Adipose tissue (tissue), 3 donors: ENCODE measurements at regions not wholly inside any gene's neighbourhood (a gene's known extent, or its start where the extent isn't known, plus 50 kb on each side); places are given as distances from the start of the nearest gene placed in this dataset.
"Not testable (repeated sequence)": the region's sequence is repeated elsewhere in the genome, so short reads cannot be mapped to it uniquely, and the experiment has no call there.

Source experiments
- H3K27ac ChIP-seq: one replicate; pipeline ENCODE4 v1.5.1; 2013; ENCODE audit warnings: low read depth, low read length
- WGBS, 3 donors: extraction: QIAGEN DNeasy Blood & Tissue Kit; methylation state at CpG; one replicate each; pipeline ENCODE4 v1.1.7; 2013; 5-methylcytosine and 5-hydroxymethylcytosine counted together
- donor health status: healthy with polysubstance abuse.
- donor health status: Bipolar disorder and iron deficiency.
- donor health status: healthy.

DNA sequence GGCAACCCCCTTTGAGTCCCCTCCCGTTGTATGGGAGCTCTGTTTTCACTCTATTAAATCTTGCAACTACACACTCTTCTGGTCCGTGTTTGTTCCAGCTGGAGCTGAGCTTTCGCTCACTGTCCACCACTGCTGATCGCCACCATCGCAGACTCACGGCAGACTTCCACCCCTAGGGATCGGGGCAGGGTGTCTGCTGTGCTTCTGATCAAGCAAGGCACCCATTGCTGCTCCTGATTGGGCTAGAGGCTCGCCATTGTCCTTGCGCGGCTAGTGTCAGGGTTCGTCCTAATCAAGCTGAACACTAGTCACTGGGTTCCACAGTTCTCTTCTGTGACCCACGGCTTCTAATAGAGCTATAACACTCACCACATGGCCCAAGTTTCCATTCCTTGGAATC lies 442.8 kb downstream of the SLITRK1 start:
- WGBS, 3 donors = 88 to 92% (median 90%) methylated on average over 12 of the region's 12 CpGs
- not testable (repeated sequence) for H3K27ac ChIP-seq

DNA sequence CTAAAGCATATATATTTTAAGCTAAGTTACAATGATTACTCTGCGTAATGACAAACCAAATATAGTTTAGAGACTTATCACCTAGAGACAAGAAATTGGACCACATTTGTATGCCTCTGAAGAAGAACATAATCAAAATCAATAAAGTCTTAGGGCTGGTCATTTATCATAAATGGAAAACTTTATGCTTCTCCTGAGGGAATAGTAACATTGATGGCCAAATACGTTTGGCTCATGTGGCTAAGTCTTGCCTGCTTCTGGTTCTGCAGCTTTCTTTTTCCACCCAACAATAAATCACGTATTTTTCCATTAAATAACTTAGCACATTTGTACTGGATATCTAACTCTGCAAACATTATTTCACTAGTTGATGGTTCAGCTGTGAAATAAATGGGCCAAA lies 458.4 kb downstream of the SLITRK1 start:
- WGBS, 3 donors = 53 to 66% (median 58%) methylated on average over 3 of the region's 3 CpGs
- no peak overlapping the region for H3K27ac ChIP-seq

GRCh38 chr13:83423381-83423780 lies 458.9 kb downstream of the SLITRK1 start:
- 77 to 87% (median 78%) methylated on average over 2 of the region's 2 CpGs for WGBS, 3 donors
- H3K27ac ChIP-seq = no peak overlapping the region

- no peak overlapping the region for H3K27ac ChIP-seq
- WGBS, 3 donors = 75 to 85% (median 84%) methylated on average over 4 of the region's 4 CpGs
These were observed 467.9 kb downstream of the SLITRK1 start for GRCh38 chr13:83414393-83414792.

GRCh38 chr13:83386609-83387008 lies 495.7 kb downstream of the SLITRK1 start:
- 87 to 91% (median 88%) methylated on average over 1 of the region's 1 CpG for WGBS, 3 donors
- no peak overlapping the region for H3K27ac ChIP-seq

DNA sequence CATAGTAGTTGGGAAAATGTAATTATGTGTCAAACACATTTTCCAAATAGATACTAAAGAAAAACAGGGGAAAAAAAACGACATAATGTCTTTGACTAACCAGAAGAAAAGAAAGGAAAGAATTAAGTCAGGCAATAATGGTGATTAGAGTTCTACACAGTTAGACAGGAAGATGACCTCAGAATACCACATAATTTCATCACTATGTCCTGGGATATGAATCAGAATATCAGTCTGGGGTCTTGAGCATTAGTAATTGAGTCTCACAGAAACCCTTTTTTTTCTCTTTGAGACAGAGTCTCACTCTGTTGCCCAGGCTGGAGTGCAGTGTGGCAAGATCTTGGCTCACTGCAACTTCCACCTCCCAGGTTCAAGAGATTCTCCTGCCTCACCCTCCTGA lies 503.4 kb downstream of the SLITRK1 start:
- H3K27ac ChIP-seq = no peak overlapping the region
- 45 to 59% (median 49%) methylated on average over 1 of the region's 1 CpG for WGBS, 3 donors

GRCh38 chr13:83377491-83377890 lies 504.8 kb downstream of the SLITRK1 start:
- 42 to 80% (median 65%) methylated on average over 1 of the region's 1 CpG for WGBS, 3 donors
- no peak overlapping the region for H3K27ac ChIP-seq

DNA sequence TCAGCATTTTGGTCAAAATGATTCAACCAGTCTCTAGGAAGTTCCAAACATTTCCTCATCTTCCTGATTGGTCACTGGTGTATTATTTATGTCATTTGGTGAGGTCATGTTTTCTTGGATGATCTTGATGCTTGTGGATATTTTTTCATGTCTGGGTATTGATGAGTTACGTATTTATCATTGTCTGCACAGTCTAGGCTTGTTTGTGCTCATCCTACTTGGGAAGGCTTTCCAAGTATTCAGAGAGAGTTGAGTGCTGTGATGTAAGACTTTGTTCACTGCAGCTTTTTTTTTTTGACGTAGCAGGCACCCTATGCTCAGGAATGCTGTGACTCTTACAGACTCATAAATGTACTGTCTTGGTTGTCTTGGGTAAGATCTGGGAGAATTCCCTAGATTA lies 509.5 kb downstream of the SLITRK1 start:
- H3K27ac ChIP-seq = no peak overlapping the region
- WGBS, 3 donors = 41 to 70% (median 62%) methylated on average over 2 of the region's 2 CpGs

DNA sequence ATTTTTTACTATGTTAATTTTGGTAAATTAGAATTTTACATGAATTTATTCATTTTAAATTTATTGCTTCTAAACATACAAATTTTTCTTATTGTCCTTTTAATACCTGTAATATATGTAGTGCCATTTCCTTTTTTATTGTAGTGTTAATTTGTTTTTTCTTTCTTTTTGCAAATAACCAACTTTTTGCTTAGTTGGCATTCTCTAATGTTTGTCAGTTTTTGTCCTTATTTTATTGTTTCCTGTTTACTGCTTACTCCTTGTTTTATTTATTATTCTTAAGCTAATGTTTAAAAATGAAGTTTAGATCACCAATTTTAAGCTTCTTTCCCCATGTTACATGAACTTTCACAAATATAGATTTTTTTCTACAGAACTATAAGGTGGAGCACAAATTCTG lies 516.6 kb downstream of the SLITRK1 start:
- no peak overlapping the region for H3K27ac ChIP-seq

- no peak overlapping the region for H3K27ac ChIP-seq
- 87 to 98% (median 94%) methylated on average over 1 of the region's 1 CpG for WGBS, 3 donors
These were observed 527.2 kb downstream of the SLITRK1 start for GRCh38 chr13:83355041-83355440.

DNA sequence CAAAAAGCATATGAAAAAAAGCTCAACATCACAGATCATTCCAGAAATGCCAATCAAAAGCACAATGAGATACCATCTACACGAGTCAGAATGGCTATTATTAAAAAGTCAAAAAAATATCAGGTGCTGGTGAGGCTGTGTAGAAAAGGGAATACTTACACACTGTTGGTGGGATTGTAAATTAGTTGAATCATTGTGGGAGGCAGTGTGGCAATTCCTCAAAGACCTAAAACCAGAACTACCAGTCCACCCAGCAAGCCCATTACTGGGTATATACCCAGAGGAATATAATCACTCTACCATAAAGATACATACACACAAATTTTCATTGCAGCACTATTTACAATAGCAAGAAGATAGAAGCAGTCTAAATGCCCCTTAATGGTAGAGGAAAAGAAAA lies 529.9 kb downstream of the SLITRK1 start:
- no peak overlapping the region for H3K27ac ChIP-seq
- 63 to 74% (median 67%) methylated on average over 1 of the region's 1 CpG for WGBS, 3 donors

- no peak overlapping the region for H3K27ac ChIP-seq
- WGBS, 3 donors = 81 to 91% (median 90%) methylated on average over 2 of the region's 2 CpGs
These were observed 531.7 kb downstream of the SLITRK1 start for GRCh38 chr13:83350569-83350968.

DNA sequence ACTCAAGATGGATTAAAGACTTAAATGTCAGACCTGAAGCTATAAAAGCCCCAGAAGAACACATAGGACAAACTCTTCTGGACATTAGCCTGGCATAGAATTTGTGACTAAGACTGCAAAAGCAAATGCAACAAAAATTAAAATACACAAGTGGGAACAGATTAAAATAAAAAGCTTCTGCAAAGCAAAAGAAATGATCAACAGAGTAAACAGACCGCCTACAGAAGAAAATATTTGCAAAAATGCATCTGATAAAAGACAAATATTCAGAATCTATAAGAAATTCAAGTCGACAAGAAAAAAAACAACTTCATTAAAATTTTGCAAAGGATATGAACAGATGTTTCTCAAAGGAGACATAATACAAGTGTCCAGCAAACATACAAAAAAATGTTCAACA lies 537.8 kb downstream of the SLITRK1 start:
- WGBS, 3 donors = 81 to 85% (median 83%) methylated on average over 2 of the region's 2 CpGs
- no peak overlapping the region for H3K27ac ChIP-seq

DNA sequence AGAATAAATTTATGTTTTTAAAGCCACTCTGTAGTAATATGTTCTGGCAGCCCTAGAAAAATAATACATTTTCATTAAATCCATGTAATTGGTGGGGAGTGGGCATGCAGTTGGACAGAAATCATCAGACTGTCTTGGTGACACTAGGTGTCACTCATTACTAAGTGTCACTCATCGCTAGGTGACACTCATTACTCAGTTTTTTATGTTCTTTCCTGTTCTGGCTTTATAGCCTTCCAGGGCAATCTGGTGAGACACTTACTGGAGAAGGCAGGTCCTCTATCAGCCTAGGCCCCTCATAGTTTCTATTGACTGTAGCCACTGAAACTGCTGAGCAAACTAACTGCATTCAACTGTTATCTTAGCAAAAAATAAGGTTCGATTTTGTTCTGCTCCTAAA lies 542.1 kb downstream of the SLITRK1 start:
- WGBS, 3 donors = 64 to 78% (median 66%) methylated on average over 2 of the region's 2 CpGs
- no peak overlapping the region for H3K27ac ChIP-seq

DNA sequence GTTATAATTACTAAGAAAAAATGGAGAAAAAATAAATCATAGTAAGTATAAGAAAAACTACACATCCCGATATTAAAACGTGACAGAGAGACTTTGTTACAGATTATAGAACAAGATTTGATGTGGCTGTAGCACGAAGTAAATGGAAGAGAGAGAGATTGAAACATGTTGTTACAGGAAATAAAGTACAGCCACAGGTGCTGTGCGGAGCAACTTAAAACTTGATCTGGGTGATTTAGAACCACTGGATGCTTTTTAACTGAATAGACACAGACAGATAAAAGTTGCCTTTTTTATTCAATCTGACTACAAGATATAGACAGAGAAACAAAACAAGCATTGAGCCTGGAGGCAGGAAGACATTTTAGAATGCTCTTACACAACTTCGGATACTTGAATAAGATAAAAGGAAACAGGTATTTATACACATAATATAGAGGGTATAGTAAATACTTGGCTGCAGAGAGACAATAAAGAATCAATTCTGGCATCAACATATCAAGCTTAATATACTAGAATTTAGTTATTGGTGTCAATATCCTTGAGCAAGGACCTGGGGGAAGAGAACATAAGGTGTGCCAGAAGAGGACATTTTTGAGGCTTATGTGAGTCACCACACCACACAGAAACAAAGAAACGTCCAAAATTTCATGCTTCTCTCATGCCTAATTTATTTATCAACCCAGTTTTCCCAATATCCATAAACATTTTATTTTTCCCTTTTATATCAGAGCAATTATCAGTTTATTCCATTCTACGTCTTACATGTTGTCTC lies 548.5 kb downstream of the SLITRK1 start:
- 72 to 76% (median 76%) methylated on average over 7 of the region's 7 CpGs for WGBS, 3 donors

DNA sequence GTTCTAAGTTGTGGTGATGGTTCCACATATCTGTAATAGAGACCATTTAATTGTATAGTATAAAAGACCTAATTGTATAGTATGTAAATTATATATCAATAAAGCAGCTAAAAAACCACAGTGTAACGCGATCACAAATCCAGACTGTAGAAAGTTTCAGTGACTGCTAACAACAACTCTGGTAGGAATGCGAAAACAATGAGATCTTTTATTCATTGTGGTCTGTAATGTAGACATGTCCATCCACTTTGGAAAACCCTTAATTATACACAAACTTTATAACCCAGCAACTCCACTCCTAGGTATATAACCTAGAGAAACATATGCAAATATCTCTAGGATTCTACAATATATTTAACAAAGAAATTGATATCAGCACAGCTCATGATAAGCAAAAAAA lies 549.5 kb downstream of the SLITRK1 start:
- H3K27ac ChIP-seq = no peak overlapping the region
- 88 to 97% (median 93%) methylated on average over 3 of the region's 3 CpGs for WGBS, 3 donors

More for the DNA sequence above, 548.5 kb downstream of the SLITRK1 start:
- no peak overlapping the region for H3K27ac ChIP-seq

GRCh38 chr13:83327091-83327490 lies 555.2 kb downstream of the SLITRK1 start:
- H3K27ac ChIP-seq = no peak overlapping the region
- WGBS, 3 donors = 78 to 85% (median 82%) methylated on average over 5 of the region's 5 CpGs

DNA sequence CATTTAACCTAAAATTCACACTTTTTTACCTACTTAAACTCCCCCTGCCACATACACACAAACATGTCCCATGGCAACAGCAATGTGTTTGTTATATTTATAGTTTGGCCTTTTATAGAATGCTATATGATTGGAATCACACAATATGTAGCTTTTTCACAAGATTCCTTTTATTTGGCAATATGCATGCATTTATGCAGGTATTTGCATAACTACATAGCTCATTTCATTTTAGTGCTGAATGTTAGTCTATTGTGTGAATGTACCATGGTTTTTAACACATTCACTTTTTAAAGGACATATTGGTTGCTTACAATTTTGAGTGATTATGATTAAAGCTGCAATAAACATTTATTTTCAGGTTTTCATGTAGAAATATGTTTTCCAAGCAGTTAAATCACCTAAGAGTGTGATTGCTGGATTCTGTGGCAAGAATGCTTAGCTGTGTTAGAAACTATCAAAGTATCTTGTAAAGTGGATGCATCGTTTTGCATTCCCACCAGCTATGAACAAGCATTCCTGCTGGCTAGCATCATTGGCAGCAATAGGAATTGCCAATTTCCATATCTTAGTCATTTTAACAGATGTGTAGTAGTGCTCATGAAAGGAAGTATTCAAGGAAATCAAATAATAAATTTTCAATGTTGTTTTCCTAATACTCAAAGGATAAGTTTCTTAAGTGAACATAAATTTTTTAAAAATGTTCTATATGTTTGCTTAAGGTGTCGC lies 557.0 kb downstream of the SLITRK1 start:
- WGBS, 3 donors = 73 to 75% (median 74%) methylated on average over 2 of the region's 2 CpGs

DNA sequence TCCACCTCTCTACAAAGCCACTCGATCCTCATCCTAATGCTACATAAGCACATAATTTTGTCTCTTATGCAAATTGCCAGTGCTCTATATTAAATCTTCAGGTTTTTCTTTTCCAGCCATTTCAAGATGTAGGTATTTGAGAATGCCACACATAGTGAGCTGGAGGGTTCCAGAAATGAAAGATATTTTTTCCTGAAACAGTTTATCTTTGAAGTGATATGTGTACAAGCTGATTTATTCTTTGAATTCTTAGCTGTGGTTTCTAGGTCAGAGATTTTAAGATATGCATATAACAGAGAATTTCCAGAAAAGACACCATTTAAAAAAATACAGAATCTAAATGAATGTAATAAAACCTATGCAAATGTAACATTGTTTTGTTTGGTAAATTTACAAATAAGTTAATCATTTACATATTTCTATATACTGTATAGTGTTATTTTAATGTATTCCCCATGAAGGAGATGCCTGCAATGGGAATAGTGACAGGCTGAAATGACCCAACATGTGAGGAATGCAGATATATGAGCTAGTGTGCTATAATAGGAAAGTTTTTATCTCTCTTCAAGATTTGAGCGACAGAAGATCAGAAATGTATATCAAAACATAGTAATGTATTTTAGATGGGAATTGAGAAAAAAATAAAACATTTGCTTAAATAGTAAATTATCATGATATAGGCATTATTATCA lies 570.2 kb downstream of the SLITRK1 start:
- no peak overlapping the region for H3K27ac ChIP-seq

More for the DNA sequence above, 557.0 kb downstream of the SLITRK1 start:
- H3K27ac ChIP-seq = no peak overlapping the region

More for the DNA sequence above, 570.2 kb downstream of the SLITRK1 start:
- 57 to 68% (median 67%) methylated on average over 2 of the region's 2 CpGs for WGBS, 3 donors
